HG02973 (cell line): ENCODE measurements at regions not wholly inside any gene's neighbourhood (a gene's known extent, or its start where the extent isn't known, plus 50 kb on each side); places are given as distances from the start of the nearest gene placed in this dataset.

ENCODE experiments used
- ATAC-seq: cut with Tn5 transposase; IDR thresholded peaks from one replicate; pipeline ENCODE4 v1.9.1; 2021; ENCODE audit warnings: moderate library complexity; ENCODE audit not compliant: unreplicated experiment

DNA sequence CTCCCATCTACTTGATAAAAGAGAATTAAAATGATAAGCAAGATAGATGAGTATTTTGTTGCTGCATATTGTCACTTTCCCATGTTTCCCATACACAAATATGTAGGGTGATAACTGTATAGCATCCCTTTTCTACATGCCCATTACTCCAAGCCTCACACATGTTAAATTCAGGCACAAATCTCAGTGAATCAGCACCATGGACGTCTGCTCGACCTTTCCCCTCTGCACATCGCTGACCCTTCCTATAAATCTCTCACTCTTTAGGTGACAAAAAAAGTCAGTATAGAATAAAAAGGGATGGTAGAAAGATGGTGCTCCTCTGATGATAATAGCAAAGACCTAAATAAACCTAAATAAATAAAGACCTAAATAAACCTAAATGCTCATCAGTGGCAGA lies 1097.7 kb upstream of the C9orf72 start:
- no peak for ATAC-seq

DNA sequence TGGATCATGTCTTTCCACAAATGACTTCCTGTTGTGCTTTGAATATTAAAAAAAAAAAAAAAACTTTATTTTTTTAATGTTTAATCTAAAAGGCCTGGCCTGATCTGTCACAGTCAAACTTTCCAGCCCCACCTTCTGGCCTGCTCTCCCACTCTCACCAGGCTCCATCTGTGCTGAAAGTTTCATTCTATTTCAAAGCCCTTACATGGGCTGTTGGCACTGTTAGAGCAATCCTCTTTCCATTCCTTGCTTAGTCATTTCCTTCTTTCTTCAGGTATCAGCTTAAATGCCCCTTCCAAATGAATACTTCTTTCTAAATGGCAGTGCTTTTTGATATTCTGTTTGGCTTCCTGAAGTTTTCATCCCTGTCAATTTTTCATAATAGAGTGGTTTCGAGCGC lies 1104.8 kb upstream of the C9orf72 start:
- ATAC-seq = no peak

DNA sequence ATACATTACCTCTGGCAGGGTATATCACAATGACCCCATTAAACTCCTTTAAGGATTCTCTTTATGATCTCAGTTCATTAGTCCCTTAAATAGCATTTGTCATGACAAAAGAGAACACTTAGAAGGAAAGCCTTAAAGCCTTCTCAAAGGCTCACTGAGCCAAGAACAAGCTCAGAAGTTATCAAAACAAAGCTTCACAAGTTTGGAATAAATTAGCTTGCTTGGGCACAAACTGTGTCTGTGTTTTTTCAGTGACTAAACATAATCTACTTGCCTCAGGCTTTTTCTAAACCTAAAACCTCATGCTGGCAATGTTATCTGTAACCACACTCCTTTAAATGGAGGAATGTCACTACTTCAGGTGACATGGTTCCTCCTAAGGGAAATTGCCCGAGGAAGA lies 1114.9 kb upstream of the C9orf72 start:
- ATAC-seq = no peak

DNA sequence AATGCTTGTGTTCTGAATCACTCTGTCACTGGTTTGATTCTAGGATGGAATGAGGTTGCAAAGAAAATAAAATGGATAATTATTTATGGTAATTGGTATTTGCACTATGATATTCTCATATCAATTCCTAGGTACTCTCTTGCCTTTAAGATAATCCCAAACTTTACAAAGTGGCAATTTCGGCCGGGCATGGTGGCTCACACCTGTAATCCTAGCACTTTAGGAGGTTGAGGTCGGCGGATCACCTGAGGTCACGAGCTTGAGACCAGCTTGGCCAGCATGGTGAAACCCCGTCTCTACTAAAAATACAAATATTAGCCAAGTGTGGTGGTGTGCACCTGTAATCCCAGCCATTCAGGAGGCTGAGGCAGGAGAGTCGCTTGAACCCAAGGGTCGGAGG lies 1118.7 kb upstream of the C9orf72 start:
- ATAC-seq = no peak

DNA sequence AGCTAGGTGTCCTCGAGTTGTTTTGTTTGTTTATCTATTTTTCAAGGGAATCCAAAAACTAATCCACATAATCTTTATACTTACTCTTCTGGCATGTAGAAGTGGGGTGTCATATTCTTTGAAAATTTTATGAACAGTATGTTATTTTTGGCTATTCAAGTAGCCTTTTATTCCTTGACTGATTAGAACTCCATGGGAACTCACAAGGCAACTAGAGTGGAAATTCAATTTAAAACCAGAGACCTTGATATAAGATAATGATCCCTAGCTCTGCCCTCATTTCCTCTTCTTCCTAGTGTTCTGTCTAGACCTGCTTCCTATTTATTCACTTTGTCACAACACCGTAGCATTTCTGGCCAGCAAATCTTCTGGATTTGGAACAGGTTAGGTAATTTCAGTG lies 1123.7 kb upstream of the C9orf72 start:
- ATAC-seq = no peak

DNA sequence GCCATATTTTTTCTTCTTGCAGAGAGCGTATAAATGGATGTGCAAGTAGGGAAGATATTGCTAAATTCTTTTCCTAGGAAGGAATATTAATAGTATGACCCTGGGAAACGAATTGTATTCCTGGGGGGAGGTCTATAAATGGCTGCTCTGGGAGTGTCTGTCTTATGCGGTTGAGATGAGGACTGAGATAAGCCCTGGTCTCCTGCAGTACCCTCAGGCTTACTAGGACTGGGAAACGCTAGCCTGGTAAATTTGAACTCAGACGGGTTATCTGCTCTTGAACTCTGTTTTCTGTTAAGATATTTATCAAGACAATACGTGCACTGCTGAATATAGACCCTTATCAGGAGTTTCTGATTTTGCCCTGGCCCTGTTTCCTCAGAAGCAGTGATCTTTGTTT lies 1126.4 kb upstream of the C9orf72 start:
- no peak for ATAC-seq

DNA sequence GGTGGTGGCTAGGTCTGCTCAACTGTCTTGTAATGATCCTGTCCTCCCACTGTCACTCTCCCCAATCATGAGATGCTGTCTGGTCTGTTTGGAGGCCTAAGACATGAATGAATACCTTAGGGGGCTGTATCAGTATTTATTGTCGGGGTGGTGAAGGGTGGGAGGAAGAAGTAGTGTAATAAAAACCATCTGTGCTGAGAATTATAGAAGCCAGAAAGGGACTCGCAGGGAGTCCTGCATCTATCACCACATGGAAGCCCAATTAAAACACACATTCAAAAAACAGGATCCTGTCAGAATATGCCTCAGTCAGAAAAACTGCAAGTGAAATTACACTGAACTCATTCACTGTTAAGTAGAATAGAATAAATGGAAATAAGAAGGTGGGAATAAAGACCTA lies 1134.3 kb upstream of the C9orf72 start:
- no peak for ATAC-seq

DNA sequence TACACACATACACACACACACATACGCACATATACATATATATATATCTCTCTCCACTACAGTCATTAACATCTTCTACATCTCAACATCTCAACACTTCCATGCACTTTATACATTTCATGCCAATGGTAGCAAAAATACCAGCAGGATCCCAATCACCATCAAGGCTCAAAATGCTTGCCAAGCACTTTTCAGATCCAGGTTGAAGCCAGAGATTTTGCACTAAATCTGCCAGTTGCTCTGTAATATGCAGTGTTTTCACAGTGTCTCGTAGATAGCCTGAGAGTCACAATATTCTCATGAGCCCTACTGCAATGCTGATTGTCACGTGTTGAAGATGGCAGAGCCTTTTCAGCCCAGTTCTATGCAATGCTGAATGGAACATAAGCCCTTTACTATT lies 1140.9 kb upstream of the C9orf72 start:
- ATAC-seq = no peak

DNA sequence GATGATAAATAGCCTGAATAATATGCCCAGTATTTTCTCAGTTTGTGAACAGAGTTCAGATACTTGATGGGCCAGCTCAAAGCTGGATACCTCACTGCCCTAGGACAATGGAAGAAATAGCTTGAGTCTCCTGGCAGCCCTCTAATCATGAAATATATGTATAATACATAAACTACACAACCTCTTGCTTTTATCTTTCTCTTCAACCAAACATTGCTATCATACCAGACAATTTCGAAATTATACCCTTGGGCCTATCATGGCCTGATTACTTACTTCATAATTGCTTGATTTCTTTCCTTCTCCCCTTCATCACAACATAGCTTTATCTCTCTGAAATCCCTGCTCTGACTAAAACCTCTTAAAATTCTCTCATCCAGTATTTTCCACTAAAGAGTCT lies 1144.9 kb upstream of the C9orf72 start:
- ATAC-seq = no peak

DNA sequence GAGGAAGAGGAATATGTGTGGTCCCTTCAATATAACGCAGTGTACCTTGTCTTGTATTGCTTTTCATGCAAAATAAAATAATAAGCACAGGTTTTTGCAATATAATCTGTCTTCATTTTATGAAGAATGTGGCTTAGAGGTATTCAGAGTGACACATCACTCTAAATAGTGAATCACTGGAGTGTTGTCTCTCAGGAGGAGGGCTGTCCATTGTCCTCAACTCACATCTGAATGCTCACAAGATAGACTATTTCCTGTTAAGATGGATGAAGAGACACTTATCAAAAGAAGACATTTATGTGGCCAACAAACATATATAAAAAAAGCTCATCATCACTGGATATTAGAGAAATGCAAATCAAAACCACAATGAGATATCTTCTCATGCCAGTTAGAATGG lies 1147.5 kb upstream of the C9orf72 start:
- no peak for ATAC-seq

DNA sequence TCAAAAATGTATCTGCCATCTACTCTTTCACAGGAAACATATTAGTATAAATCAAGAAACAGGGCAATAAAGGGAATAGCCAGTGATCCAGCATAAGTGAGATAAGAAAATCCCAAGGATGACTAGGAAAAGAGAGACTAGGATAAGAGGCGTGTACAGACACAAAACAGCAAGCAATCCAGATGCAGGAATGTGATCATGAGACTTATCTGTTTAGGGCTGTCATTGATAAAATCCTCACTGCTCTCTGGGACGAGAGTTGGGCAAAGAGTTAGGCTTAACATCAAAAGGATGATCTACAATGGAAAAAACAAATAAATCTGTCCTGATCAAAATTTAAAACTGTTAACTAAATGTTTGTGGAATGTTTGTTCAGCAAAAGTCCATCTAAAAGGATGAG lies 1156.8 kb upstream of the C9orf72 start:
- ATAC-seq = no peak

DNA sequence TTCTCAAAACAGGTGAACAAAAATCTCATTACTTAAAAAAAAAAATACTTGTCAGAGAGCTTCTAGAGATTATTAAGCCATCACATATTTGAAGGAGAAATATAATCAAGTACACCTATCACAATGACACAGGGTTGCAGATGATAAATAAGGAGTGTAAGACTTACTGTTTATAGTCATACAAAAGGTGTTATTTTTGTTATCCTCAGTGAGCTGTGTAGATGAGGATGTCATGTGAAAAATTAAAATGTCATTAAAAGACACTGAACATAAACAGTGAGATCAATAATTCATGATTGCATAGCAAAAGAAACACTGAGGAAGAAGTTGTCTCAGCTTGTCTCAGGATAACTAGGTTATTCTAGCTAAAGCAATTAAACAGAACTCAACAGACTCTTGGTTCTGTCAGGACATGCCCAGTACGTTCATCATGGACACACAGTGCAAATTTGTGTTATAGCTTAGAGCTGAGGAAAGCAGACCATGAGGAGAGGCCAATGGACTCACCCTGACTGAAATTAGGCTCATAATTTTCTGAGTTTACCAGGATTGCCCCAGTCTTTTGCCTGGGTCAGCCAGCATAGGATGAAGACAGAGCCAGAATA lies 1162.6 kb upstream of the C9orf72 start:
- no peak for ATAC-seq

DNA sequence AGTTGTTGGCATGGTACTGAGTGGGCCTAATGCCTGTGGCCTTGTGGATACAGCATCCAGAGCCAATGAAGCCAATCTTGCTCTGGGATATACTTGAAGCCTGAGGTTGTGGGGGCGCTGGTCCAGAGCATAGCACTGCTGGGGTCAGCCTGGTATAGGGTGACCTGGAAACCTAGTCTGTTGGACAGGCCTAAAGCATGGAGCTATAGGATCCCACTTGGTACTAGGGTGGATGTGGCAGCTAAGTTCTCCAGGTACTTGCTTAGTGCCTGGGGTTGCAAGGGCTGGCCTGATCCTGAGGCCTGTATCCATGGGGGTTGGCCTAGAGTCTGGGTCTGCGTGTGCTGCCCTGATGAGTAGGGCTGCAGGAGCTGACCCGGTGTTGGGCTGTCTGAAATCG lies 1168.2 kb upstream of the C9orf72 start:
- ATAC-seq = no peak

DNA sequence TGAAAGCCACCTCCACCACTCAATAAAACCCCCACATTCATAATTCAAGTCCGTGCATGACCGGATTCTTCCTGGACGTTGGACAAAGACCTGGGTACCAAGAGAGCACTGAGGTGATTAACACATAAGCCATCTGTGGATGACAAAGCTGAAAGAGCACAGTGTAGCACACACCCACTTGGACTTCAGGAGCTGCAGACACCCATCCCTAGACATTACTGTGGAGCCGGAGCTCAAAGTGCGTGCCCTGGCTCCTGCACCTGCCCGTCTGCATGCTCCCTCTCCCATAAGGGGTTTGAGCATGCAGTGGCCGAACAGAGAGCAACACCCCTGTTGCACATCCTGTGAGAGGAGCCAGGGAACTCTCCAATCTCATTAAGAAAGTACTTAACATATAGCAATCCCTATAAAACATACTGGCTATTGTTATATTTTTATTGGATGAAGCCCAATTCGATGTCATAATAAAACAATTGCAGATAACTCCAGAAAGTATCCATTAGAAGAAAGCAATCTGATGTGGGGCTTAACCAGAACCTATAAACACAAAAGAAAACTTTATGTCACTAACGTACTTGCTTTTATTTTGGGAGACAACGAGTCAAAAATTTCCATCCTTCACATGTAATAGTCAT lies 1174.2 kb upstream of the C9orf72 start:
- ATAC-seq = no peak

DNA sequence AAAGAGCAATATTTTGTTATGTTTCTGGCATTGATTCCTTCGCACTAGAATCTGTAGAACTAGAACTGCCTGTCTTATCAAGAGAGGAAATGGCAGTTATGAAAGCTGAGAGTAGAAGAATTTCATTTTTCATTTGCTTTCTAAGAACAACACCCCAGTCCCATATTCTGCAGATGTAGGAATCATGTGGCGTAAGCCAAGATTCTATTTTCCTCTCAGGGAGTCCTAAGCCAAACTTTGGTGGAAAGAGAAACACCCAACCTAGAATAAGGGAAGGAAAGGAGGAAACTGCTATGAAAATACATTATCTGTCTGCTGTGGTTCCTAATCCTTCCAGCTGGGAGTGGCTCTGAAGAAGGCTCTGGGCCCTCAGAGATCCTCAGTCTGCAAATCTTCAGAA lies 1176.9 kb upstream of the C9orf72 start:
- no peak for ATAC-seq

DNA sequence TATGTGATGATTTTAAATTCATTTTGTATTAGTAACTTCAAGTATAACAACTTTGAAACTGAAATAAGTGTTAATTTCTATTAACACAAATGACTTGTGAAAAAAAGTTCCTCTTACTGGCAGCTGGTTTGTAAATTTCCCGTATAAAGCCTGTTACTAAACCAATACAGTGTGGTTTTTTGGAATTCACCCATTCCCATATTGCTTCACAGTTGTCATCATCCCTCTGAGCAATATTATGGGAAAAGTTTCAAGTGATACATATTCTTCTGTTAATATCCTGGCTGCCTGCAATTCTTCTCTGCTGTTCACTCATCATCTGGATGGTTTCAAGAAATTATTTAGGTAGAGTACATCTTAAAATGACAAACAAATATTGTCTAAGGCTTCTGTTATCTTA lies 1185.1 kb upstream of the C9orf72 start:
- ATAC-seq = no peak

DNA sequence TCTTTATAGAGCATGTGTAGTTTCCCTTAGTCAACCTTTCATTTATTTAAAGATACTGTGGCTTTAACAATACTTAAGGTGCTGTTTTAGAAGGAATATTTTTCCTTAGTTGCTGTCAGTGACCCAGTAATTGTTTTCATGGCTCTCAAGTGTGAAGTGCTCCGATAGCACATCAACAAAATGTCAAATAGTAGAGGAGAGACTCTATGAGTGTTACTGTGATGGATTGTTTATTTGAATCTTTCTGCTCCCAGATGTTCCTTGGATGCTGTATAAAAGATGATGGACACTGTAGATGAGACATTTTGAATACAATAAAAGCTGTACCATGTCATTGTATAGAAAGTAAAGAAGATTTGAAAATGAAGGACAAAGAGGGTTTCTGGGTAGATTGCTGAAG lies 1185.7 kb upstream of the C9orf72 start:
- no peak for ATAC-seq

DNA sequence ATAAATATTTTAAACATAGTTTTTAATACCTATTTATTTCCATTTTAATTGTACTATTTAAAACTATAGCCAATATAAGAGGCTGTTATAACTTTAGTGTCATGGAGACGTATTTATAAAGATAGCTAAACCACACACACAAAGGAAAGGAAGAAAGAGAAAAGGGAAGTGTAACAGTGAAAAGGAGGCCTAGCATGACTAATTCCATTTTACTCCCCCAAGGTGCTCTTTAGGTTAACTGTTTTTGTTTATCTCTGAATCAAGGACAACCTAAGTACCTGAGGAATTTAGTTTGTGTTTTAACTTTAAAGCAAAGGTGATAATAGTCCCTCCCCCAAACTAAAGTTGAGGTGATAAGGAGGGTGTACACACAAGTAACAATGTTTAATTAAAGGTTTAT lies 1188.9 kb upstream of the C9orf72 start:
- ATAC-seq = no peak

DNA sequence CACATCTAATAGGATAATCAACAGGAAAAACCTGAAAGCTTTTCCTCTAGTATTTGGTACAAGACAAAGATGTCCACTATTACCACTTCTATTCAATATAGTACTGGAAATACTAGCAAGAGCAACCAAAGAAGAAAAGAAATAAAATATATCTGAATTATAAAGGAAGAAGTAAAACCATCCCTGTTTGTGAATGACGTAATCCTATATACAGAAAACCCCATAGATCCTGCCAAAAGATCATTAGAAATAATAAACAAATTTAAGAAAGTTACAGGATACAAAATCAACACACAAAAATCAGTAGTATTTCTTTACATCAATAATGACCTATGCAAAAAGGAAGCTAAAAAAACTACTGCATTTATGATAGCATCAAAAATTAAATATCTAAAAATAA lies 1191.3 kb upstream of the C9orf72 start:
- no peak for ATAC-seq

DNA sequence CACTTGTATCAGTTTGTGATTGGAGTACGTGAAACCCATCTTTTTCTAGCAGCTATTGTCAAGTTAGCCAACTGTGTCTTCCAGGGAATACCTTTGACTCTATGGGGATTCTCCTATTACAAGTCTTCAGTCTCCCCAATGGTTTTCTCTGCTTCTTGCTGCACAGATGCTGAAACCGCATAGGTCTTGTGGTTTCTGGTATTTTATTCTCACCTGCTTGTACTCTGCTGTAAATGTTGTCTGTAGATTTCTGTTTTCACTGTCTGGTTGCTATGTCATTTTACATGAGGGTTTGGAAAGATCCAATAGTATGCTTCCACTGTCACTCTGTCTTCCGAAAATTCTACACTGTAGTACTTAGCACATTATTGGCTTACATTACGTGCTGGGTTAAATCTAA lies 1196.9 kb upstream of the C9orf72 start:
- no peak for ATAC-seq

DNA sequence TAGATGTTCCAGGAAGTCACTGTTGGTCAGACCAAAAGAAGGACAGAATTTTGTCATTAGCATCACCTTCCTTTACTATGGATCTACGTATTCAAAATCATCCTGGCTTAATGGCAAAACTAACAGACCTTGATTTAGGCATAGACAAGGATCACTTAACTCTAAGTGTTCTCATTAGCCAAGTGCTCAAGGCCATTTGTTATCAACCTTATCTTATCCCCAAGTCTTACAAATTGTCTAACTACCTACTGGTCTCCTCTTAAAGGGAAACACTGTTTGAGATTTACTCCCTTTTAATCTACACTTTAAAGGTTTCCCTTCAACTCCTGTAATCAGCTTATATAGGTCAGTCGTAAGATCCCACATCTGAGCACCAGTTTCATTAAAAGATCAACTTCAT lies 1197.5 kb upstream of the C9orf72 start:
- ATAC-seq = no peak

DNA sequence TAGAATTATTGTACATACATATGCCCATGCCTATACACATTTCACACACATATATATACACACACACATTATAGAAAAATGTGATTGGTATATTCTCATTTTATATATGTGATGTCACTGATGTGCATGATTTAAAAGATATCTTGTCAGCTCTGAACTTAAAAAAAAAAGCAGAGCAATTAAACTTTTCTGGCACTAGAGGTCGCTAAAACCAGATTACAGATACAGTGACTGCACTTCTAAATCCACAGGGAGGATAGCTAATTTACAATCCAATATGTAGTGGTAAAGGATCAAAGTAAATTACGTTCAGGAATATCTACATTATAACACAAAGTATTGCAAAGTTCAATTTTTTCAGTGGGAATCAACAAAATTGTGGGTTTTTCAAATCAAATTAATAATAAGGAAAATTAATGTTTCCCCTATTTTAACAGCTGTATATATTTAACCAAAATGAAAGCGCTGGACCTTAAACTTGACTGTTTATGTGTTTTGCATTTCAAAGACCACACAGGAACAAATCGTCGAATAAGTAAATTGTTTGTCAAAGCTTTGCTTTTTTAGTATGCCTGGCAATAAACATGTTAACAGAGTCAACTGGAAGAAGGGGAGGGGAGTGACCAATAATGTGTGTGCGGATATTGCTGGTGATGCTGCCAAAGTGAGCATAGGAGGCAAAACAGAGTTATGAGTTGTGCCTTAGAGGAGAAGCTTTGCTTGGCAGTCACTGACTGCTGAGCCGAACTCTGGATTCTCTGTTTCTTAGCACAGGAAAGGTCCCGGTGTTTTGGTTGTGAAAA lies 1201.4 kb upstream of the C9orf72 start:
- no peak for ATAC-seq
